ENCODE measurements at regions not wholly inside any gene's neighbourhood (a gene's known extent, or its start where the extent isn't known, plus 50 kb on each side); places are given as distances from the start of the nearest gene placed in this dataset.

DNA sequence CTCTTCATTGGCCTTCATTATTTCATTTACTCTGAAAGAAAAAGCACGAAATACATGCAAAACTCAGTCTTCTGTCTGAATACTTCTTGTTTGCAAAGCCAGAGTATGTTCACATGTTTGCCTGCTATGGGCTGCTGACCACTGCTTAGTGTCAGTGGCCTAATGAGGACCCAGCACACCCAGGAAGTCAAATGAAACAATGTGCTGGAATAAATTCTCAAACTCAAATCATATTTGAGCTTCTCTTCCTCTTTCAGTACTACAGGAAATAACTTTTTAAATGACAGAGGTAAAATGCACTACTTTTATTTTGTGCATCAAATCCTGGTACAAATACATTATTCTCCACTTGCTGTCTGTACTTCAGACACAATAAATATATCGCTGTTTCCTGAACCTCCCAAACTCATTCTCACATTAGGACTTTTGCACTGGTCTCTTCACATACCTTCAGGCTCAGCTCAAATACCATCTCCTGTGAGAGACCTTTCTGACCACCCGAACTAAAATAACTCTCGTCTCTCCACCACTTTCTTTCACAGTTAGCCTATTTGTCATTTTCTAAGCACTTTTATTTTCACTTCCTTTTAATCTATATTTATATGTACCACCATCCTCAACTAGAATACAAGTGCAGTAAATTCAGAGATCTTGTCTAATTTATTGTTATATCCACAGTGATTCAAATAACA lies 176.8 kb downstream of the TUSC7 start:
- TF ChIP-seq CTCF (IDR thresholded peaks at IDR 0.05; ENCODE audit: low read depth, low read length): no peak
- TF ChIP-seq EZH2phosphoT487 (IDR thresholded peaks at IDR 0.05; ENCODE audit: low read depth): no peak

Data from OCI-LY3 (cell line).